Esophagus muscularis mucosa (tissue), 4 donors: ENCODE measurements at regions not wholly inside any gene's neighbourhood (a gene's known extent, or its start where the extent isn't known, plus 50 kb on each side); places are given as distances from the start of the nearest gene placed in this dataset.

Source experiments
- DNase-seq: peaks from one replicate; pipeline ENCODE4 v3.0.0-alpha.2; 2017; ENCODE audit errors: extremely low spot score
- H3K27ac ChIP-seq, 4 donors: fragments of 200-600 bp; sonication (generic); replicated peaks in 1 of 4; 1 replicate in 3 of 4; 2 replicates in 1 of 4; pipeline ENCODE4 v1.5.1; 2016 to 2019; ENCODE audit warnings: mild to moderate bottlenecking in 1 of 4
- H3K27me3 ChIP-seq, 4 donors: fragments of 200-600 bp; sonication (generic); one replicate each; pipeline versions ENCODE4 v1.5.1 to v1.6.0; 2016 to 2019
- H3K36me3 ChIP-seq, 4 donors: fragments of 200-600 bp; sonication (generic); one replicate each; pipeline ENCODE4 v1.5.1; 2016 to 2019
- H3K4me1 ChIP-seq, 4 donors: fragments of 200-600 bp; sonication (generic); one replicate each; pipeline ENCODE4 v1.5.1; 2016 to 2019
- H3K4me3 ChIP-seq, 4 donors: fragments of 200-600 bp; sonication (generic); 1 replicate in 2 of 4; 2 replicates in 2 of 4; pipeline ENCODE4 v1.5.1; 2016 to 2019; ENCODE audit warnings: mild to moderate bottlenecking in 4 of 4, moderate library complexity in 1 of 4
- H3K9me3 ChIP-seq, 4 donors: fragments of 200-600 bp; sonication (generic); 1 replicate in 3 of 4; 2 replicates in 1 of 4; pipeline ENCODE4 v1.5.1; 2016 to 2019
- CTCF ChIP-seq, 3 experiments: fragments of 200-600 bp in 2 of 3; fragments of 450-650 bp in 1 of 3; sonication (generic) in 2 of 3; IDR thresholded peaks; one replicate each; pipeline ENCODE4 v1.5.1; 2017 to 2019; ENCODE audit warnings: antibody characterized with exemption in 3 of 3, mild to moderate bottlenecking in 2 of 3, moderate library complexity in 1 of 3
- EP300 ChIP-seq: sonication (generic); formaldehyde crosslinking; IDR thresholded peaks from one replicate; pipeline ENCODE4 v1.6.1; 2017; ENCODE audit warnings: antibody characterized with exemption
- POLR2A ChIP-seq: fragments of 450-650 bp; IDR thresholded peaks from one replicate; pipeline ENCODE4 v1.6.1; 2017; ENCODE audit warnings: antibody characterized with exemption, moderate library complexity, mild to moderate bottlenecking, low read depth
- POLR2AphosphoS5 ChIP-seq, 2 donors: sonication (generic); formaldehyde crosslinking; IDR thresholded peaks; one replicate each; pipeline ENCODE4 v1.6.1; 2017; ENCODE audit warnings: antibody characterized with exemption in 2 of 2
- WGBS: methylation state at CpG from one replicate; pipeline ENCODE4 v1.1.5; 2018; 5-methylcytosine and 5-hydroxymethylcytosine counted together
- intact Hi-C: fragments of 100-400 bp; cut with DNase I; formaldehyde crosslinking; loops from one replicate; pipeline ENCODE4 v1.15.1; 2023

- WGBS, result 92% methylated on average over 3 of the region's 3 CpGs
- Histone ChIP-seq H3K27me3 (no peaks in the 10 kb centered on the region), H3K27ac (no peak overlapping the region), H3K4me1 (peaks cover 12 to 35% (median 29%) of the 10 kb centered on the region in 4 donors), H3K4me3 (no peak overlapping the region), H3K9me3 (no peaks in the 10 kb centered on the region), H3K36me3 (no peaks in the 10 kb centered on the region)
- DNase-seq, result no peak
- no peak for TF ChIP-seq CTCF (IDR thresholded peaks at IDR 0.05)
- no peak for TF ChIP-seq POLR2A
- no peak for TF ChIP-seq EP300
- no peak for TF ChIP-seq POLR2AphosphoS5 (IDR thresholded peaks at IDR 0.05)
- intact Hi-C loops, result no loop called here
Observed at GRCh38 chr5:73284985-73285384, 112.0 kb downstream of the TMEM174 start.

- Histone ChIP-seq H3K4me3 (no peak overlapping the region), H3K27ac (no peak overlapping the region), H3K36me3 (no peaks in the 10 kb centered on the region), H3K4me1 (peaks cover 12 to 42% (median 36%) of the 10 kb centered on the region in 4 donors), H3K27me3 (no peaks in the 10 kb centered on the region), H3K9me3 (no peaks in the 10 kb centered on the region)
- WGBS, result 70% methylated on average over 6 of the region's 7 CpGs
- TF ChIP-seq POLR2AphosphoS5 (IDR thresholded peaks at IDR 0.05) (no peak), POLR2A (no peak), EP300 (no peak), CTCF (IDR thresholded peaks at IDR 0.05) (no peak)
- intact Hi-C loops, result no loop called here
- no peak for DNase-seq
Observed at GRCh38 chr5:73284220-73284795, 111.3 kb downstream of the TMEM174 start.

GRCh38 chr5:73282923-73283322 lies 109.9 kb downstream of the TMEM174 start:
- Histone ChIP-seq H3K9me3 (no peaks in the 10 kb centered on the region), H3K4me1 (peaks cover 12 to 43% (median 39%) of the 10 kb centered on the region in 4 donors), H3K27me3 (no peaks in the 10 kb centered on the region), H3K27ac (no peak overlapping the region), H3K36me3 (no peaks in the 10 kb centered on the region), H3K4me3 (no peak overlapping the region)
- TF ChIP-seq EP300 (no peak), POLR2AphosphoS5 (IDR thresholded peaks at IDR 0.05) (no peak), CTCF (IDR thresholded peaks at IDR 0.05) (no peak), POLR2A (no peak)
- DNase-seq, result no peak
- intact Hi-C loops, result no loop called here

GRCh38 chr5:73282383-73282782 lies 109.4 kb downstream of the TMEM174 start:
- H3K36me3 ChIP-seq, result no peaks in the 10 kb centered on the region
- no peaks in the 10 kb centered on the region for H3K9me3 ChIP-seq
- peaks cover 12 to 43% (median 39%) of the 10 kb centered on the region in 4 donors for H3K4me1 ChIP-seq
- intact Hi-C loops, result no loop called here
- 92% methylated on average over 7 of the region's 7 CpGs for WGBS
- H3K27ac ChIP-seq, result no peak overlapping the region
- H3K4me3 ChIP-seq, result no peak overlapping the region
- no peaks in the 10 kb centered on the region for H3K27me3 ChIP-seq
- DNase-seq, result no peak
- TF ChIP-seq POLR2A (no peak), POLR2AphosphoS5 (IDR thresholded peaks at IDR 0.05) (no peak), CTCF (IDR thresholded peaks at IDR 0.05) (no peak), EP300 (no peak)
